T-helper 2 cell treated with Interferon-gamma antibody and Interleukin-4, amounts not matched to agents 5 μg/mL and 100 μg/mL, for 36 hours (primary cell): ENCODE measurements at regions not wholly inside any gene's neighbourhood (a gene's known extent, or its start where the extent isn't known, plus 50 kb on each side); places are given as distances from the start of the nearest gene placed in this dataset.
"Not testable (repeated sequence)": the region's sequence is repeated elsewhere in the genome, so short reads cannot be mapped to it uniquely, and the experiment has no call there.

Experiments
- DNase-seq: peaks from one replicate; pipeline ENCODE4 v3.0.0; 2021; ENCODE audit warnings: low spot score
- H3K27ac Mint-ChIP-seq: one replicate; pipeline ENCODE4 v1.8.0; 2021; ENCODE audit warnings: mild to moderate bottlenecking, mixed read lengths
- H3K27me3 Mint-ChIP-seq: one replicate; pipeline ENCODE4 v1.8.0; 2021; ENCODE audit warnings: low read depth, mixed read lengths
- H3K36me3 Mint-ChIP-seq: one replicate; pipeline ENCODE4 v1.8.0; 2021; ENCODE audit warnings: low read depth, mixed read lengths
- H3K4me1 Mint-ChIP-seq: one replicate; pipeline ENCODE4 v1.8.0; 2021; ENCODE audit warnings: low read depth, mixed read lengths
- H3K4me3 Mint-ChIP-seq: one replicate; pipeline ENCODE4 v1.8.0; 2022; ENCODE audit warnings: mild to moderate bottlenecking, moderate library complexity, mixed read lengths
- H3K9me3 Mint-ChIP-seq: one replicate; pipeline ENCODE4 v1.8.0; 2021; ENCODE audit warnings: mixed read lengths

DNA sequence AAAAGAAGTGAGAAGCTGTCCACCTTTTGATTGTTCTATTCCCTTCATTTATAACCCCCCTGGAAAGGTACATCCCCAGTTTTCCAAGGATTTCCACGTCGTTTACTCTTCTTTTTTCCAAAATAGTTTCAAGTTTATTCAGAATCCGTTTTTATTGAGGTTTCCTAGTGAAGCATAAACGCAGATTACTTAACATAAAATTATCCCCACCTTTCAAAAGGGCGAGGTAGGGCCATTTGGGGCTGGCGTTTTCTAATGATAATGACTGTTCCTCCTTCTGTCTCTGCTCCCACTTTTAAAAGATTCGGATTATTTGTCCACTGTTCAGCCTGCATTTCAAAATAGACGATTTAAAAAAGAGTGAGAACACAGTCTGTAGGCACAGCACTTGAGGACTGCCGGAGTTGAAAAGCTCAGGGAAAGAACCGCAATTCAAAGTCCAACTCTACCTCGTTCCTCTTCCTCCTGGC, 165.2 kb upstream of the PPP1R3A start:
- H3K27ac Mint-ChIP-seq = no peak overlapping the region
- H3K4me3 Mint-ChIP-seq = peak overlapping the region; percentile 62
- no peaks in the 10 kb centered on the region for H3K9me3 Mint-ChIP-seq
- peaks cover 33% of the 10 kb centered on the region for H3K4me1 Mint-ChIP-seq
- no peak for DNase-seq
- peaks cover 86% of the 10 kb centered on the region for H3K27me3 Mint-ChIP-seq
- H3K36me3 Mint-ChIP-seq = no peaks in the 10 kb centered on the region

DNA sequence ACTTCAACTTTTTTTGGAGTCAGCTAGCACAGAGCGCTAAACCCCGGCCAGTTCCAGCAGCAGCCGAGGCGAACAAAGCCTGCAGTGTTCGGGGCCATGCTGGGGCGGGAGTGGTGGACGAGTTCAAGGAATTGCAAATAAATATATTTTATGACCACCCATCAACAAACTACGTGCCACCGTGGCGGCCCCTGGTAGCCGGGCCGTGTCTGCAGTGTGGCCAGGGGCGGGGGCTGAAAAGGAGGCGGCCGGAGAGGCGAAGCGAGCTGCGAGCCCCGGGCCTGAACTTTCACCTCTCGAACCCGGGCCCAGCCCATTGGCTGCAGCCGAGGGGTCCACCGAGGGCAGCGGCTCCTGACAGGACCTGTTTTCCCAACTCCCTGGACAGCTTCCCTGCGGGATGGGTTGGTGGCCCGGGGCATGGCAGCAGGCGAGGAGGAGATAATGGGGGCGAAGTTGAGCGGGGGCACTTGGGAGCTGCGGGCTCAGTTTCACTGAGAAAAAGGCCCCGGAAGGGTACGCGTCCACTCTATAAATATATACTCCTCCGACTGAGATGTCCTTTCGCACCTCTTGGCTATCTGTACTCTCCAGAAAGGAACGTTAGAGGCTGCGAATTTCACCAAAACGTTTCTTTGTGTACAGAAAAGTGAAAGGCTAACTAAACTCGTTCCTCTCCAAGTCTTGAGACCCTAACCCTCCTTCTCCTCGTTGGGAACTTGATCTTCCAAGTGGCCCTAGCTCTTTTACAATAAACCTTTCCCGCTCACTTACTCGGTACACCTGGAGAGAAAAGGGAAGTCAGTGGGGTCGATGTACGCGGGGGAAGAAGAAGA, 164.6 kb upstream of the PPP1R3A start:
- no peaks in the 10 kb centered on the region for H3K9me3 Mint-ChIP-seq
- DNase-seq = no peak
- H3K36me3 Mint-ChIP-seq = no peaks in the 10 kb centered on the region
- no peak overlapping the region for H3K4me3 Mint-ChIP-seq
- no peak overlapping the region for H3K27ac Mint-ChIP-seq
- peaks cover 33% of the 10 kb centered on the region for H3K4me1 Mint-ChIP-seq
- H3K27me3 Mint-ChIP-seq = peaks cover 82% of the 10 kb centered on the region

DNA sequence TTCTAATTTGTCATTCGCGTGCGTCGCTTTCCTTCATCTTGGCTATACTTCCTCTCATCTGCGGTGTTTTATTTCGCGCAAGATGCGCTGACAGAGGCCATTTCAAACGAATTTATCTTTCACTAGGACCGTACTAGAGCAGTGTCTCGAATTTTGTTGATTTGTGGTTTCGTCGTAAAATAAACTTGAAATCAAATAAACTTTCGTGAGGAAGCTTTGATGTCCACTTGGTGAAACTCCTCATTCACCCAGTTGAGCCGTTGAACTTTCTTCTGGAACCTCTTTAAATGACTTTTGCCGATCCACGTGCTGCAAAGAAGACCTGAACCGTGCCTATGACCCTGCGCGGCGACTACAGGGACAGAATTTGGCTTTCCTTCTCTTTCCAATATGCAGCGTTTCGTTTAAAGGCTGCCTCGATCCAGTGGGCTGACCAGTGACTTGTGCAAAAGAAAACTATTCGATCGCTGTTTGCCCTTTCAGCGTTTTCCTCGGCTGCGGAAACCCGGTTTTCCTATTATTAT, 163.9 kb upstream of the PPP1R3A start:
- Mint-ChIP-seq H3K9me3 (no peaks in the 10 kb centered on the region), H3K36me3 (no peaks in the 10 kb centered on the region), H3K4me1 (peaks cover 33% of the 10 kb centered on the region), H3K4me3 (no peak overlapping the region), H3K27ac (no peak overlapping the region), H3K27me3 (peaks cover 78% of the 10 kb centered on the region)
- DNase-seq = no peak

DNA sequence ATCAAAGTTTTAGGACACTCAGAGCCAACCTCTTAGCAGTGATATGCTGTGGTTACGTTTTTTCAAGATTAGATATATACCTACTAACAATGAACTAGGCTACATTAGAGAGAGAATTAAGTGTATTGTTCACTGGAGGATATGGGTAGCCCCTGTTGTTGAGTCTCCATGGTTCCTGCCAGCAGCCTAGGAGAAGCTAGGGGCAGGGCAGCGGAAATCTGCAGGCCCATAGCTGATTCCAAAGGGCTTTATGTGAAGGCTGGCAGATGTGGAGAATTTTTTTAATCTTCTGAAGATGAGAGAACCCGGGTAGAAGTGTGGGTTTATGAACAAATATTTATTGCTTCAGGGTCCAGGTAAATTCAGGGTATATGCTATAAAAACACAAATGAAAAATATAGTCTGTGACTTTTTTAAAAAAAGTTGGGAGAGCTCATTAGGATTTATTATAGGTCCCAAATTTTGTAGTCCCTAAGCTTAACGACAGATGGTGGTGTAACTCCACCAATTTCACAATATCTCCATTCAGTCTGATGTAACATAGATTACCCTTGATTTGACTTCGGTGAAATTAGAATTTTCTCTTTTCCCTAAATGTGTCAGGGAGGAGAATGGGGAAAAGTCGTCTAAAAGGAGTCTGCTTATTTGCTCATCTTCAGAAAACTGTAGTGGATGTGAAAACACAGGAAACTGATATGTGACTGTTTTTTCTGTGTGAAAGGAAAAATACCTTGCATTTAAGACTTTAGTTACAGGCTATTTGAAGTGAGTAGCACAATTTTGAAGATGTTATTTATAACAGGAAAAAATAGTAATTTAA, 163.0 kb upstream of the PPP1R3A start:
- Mint-ChIP-seq H3K27me3 (peaks cover 71% of the 10 kb centered on the region), H3K36me3 (no peaks in the 10 kb centered on the region), H3K4me1 (peaks cover 29% of the 10 kb centered on the region), H3K27ac (no peak overlapping the region), H3K9me3 (no peaks in the 10 kb centered on the region), H3K4me3 (no peak overlapping the region)
- no peak for DNase-seq

DNA sequence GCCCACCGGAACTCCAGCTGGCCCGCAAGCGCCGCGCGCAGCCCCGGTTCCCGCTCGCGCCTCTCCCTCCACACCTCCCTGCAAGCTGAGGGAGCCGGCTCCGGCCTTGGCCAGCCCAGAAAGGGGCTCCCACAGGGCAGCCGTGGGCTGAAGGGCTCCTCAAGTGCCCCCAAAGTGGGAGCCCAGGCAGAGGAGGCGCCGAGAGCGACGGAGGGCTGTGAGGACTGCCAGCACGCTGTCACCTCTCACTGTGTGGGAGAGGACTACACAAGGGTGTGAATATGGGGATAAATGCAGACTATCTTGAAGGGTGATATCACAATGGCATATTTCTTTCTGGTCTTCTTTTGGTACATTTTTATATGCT, 158.3 kb upstream of the PPP1R3A start:
- H3K27me3 Mint-ChIP-seq = peaks cover 39% of the 10 kb centered on the region
- H3K36me3 Mint-ChIP-seq, H3K9me3 Mint-ChIP-seq, H3K4me3 Mint-ChIP-seq, H3K4me1 Mint-ChIP-seq, DNase-seq, H3K27ac Mint-ChIP-seq: not testable (repeated sequence)

DNA sequence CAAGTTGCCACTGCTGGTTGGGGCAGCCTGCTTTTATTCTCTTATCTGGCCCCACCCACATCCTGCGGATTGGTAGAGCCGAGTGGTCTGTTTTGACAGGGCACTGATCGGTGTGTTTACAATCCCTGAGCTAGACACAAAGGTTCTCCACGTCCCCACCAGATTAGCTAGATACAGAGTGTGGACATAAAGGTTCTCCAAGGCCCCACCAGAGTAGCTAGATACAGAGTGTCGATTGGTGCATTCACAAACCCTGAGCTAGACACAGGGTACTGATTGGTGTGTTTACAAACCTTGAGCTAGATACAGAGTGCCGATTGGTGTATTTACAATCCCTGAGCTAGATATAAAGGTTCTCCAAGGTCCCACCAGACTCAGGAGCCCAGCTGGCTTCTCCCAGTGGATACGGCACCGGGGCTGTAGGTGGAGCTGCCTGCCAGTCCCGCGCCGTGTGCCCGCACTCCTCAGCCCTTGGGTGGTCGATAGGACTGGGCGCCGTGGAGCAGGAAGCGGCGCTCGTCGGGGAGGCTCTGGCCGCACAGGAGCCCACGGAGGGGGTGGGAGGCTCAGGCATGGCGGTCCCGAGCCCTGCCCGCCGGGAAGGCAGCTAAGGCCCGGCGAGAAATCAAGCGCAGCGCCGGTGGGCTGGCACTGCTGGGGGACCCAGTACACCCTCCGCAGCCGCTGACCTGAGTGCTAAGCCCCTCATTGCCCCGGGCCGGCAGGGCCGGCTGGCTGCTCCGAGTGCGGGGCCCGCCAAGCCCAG, 157.8 kb upstream of the PPP1R3A start:
- H3K36me3 Mint-ChIP-seq, H3K4me1 Mint-ChIP-seq: not testable (repeated sequence)

DNA sequence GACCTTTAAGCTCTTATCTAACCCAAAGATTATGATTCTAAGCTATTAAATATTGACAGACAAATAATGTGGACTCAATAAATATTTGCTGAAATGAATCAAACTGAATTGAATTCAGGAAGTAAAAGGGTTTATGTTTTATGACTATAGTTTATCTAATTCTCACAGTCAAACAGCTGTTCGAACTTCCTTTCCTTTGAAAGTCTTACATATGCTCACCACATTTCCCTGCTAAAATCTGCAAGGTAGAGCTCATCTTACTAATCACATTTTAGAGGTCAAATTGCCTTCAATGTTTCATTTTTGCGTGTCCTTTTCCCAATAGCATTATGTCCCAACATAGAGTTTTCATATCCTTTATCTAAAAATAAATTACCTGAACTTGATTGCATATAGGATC, 154.9 kb upstream of the PPP1R3A start:
- H3K36me3 Mint-ChIP-seq = no peaks in the 10 kb centered on the region
- H3K9me3 Mint-ChIP-seq = no peaks in the 10 kb centered on the region
- H3K27me3 Mint-ChIP-seq = peaks cover 14% of the 10 kb centered on the region
- H3K27ac Mint-ChIP-seq = no peak overlapping the region
- no peaks in the 10 kb centered on the region for H3K4me1 Mint-ChIP-seq
- H3K4me3 Mint-ChIP-seq = no peak overlapping the region
- no peak for DNase-seq

More for the DNA sequence above, 157.8 kb upstream of the PPP1R3A start:
- not testable (repeated sequence) for H3K27ac Mint-ChIP-seq, H3K9me3 Mint-ChIP-seq, H3K4me3 Mint-ChIP-seq, DNase-seq
- peaks cover 33% of the 10 kb centered on the region for H3K27me3 Mint-ChIP-seq

DNA sequence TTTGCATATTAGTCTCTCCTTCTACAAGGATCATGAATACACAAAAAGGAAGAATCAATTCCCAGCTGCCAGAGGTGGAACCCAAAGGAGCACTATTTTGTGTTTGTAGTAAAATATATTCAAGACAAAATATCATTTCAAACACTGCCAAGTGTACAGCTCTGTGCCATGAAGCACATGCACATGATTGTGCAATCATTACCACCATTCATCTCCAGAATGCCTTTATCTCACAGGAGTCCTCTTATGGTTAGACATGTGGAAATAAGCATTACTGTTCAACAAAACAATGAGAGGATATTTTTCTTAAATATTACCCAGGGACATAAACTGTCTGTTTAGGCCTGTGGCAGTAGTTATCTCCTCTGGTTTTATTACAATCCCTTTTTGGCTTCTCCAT, 151.4 kb upstream of the PPP1R3A start:
- no peaks in the 10 kb centered on the region for H3K36me3 Mint-ChIP-seq
- H3K4me1 Mint-ChIP-seq = no peaks in the 10 kb centered on the region
- H3K27me3 Mint-ChIP-seq = peaks cover 11% of the 10 kb centered on the region
- no peak overlapping the region for H3K4me3 Mint-ChIP-seq
- DNase-seq = no peak
- H3K9me3 Mint-ChIP-seq = no peaks in the 10 kb centered on the region
- no peak overlapping the region for H3K27ac Mint-ChIP-seq

DNA sequence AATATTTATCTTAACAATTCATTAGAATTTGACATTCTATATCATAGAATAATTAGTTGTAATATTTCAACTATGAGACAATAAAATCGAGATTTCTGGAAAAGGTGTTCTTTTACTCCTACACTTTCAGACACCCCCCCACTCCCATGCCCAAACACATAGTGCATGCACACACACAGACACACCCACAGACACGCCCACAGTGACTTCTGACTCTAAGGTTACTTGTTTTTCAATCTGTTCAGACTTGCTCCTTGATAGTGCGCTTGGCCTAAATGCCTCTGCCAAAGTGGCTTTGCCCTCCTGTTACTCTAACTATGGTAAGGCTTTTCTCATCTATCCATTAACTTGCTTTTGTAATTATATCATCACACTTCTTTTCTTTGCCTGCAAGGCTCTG, 144.0 kb upstream of the PPP1R3A start:
- Mint-ChIP-seq H3K36me3 (no peaks in the 10 kb centered on the region), H3K27ac (no peak overlapping the region)

DNA sequence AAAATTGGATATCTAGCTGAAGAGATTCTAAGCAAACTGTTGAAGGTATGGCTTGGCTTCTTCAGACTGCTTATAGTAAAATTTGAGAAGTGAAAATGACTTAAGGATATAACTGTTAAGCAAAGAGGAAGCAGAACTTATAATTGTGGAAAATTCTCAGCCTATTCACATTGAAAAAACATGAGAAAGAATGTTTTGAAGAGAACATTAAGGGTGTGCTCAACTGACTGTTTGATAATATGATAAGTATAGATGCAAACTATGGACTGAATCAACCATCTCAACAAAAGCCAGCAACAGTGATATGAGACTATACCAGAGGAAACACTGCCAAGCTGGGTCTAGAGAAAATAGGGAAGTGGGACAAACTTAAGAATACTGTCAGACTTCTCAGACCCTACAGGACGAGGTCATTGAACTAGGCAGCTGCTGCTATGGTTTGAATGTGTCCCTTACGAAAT, 133.1 kb upstream of the PPP1R3A start:
- no peaks in the 10 kb centered on the region for H3K9me3 Mint-ChIP-seq
- no peak overlapping the region for H3K4me3 Mint-ChIP-seq
- H3K27ac Mint-ChIP-seq = no peak overlapping the region
- no peak for DNase-seq
- H3K4me1 Mint-ChIP-seq = peaks cover 6% of the 10 kb centered on the region
- no peaks in the 10 kb centered on the region for H3K36me3 Mint-ChIP-seq
- no peaks in the 10 kb centered on the region for H3K27me3 Mint-ChIP-seq

More for the DNA sequence above, 144.0 kb upstream of the PPP1R3A start:
- Mint-ChIP-seq H3K9me3 (no peaks in the 10 kb centered on the region), H3K27me3 (no peaks in the 10 kb centered on the region), H3K4me1 (no peaks in the 10 kb centered on the region), H3K4me3 (no peak overlapping the region)
- no peak for DNase-seq

DNA sequence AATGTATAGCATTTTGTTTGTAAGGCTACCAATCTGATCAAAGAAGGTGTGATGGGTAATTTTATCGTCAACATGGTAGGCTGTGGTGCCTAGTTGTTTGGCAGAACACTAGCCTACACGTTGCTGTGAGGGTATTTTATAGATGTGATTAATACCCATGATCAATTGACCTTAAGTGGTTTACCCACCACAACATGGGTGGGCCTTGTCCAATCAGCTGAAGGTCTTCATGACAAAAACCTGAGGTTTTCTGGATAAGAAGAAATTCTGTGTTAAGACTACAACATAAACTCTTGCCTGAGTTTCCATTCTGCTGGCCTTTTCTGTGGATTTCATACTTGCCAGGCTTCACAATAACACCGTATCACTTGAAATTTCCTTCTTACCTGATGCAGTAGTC, 131.8 kb upstream of the PPP1R3A start:
- Mint-ChIP-seq H3K27me3 (no peaks in the 10 kb centered on the region), H3K4me1 (peaks cover 6% of the 10 kb centered on the region), H3K27ac (no peak overlapping the region), H3K9me3 (no peaks in the 10 kb centered on the region), H3K4me3 (no peak overlapping the region), H3K36me3 (no peaks in the 10 kb centered on the region)
- no peak for DNase-seq

DNA sequence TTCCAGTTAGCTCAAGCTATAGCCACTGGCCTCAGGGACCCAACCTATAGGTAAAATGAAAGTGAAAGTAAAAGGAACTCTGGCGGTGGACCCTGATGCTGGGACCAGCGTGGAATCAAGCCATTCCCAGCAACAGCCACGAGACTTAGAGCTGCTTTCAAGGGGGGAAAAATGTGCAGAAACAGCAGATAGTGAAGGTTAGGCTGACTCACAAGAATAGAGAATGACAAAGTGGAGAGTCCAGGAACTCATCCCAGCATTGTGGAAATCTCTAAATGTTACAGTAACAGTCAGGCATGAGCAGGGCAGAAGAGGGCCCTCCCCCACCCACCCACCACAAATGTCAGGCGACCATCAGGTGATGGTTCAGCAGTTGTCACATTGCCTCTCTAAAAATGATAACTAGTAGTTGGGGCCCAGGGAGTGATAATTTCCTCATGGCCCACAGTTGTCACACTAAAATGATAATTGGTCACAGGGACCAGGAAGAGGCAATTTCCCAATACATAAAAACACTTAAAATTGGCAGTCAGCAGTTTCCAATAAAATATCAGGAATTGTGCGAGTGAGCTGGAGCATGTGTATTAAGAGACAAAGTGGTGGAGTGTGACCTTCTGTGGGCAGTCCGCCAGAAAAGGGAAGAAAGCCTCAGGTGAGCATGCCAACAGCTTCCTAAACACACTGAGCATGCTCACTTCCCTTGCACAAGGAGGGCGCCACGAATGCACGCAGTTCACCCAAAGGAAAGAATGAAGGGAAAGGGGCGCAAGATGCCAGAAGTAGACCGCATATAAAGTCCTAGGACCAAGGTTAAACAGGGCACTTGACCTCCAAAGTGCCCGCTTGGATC, 129.8 kb upstream of the PPP1R3A start:
- no peak for DNase-seq
- Mint-ChIP-seq H3K27ac (peak overlapping the region; percentile 64), H3K27me3 (no peaks in the 10 kb centered on the region), H3K4me3 (peak overlapping the region; percentile 73), H3K9me3 (no peaks in the 10 kb centered on the region), H3K36me3 (no peaks in the 10 kb centered on the region), H3K4me1 (peaks cover 6% of the 10 kb centered on the region)

DNA sequence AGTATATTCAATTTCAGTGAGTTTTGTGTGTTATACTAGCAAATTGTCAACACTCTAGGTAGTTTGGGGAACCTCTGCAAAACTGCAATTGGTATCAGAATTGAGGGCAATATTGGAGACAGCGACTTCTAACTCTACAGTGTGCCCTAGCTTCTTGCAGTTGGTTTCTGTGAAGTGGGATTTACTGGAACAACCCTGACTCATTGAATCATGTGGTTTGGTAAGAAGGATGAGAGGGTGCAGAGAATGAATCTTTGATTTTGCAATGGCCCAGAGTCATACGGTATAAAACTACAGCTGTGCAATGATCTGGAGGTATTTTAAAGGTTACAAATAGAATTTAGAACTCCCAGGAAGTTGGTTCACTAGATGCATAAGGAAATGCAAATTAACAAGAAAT, 129.1 kb upstream of the PPP1R3A start:
- Mint-ChIP-seq H3K4me3 (peak overlapping the region; percentile 73), H3K4me1 (peaks cover 6% of the 10 kb centered on the region), H3K36me3 (no peaks in the 10 kb centered on the region), H3K9me3 (no peaks in the 10 kb centered on the region), H3K27me3 (no peaks in the 10 kb centered on the region), H3K27ac (no peak overlapping the region)
- no peak for DNase-seq
